IMR-90 (cell line): ENCODE measurements at regions not wholly inside any gene's neighbourhood (a gene's known extent, or its start where the extent isn't known, plus 50 kb on each side); places are given as distances from the start of the nearest gene placed in this dataset.

Source experiments
- ATAC-seq: fragments of 200-7000 bp; cut with Tn5 transposase; 2 replicates; pipeline ENCODE4 v1.9.1; 2020; ENCODE audit warnings: low read depth, mild to moderate bottlenecking, moderate library complexity
- BruUV-seq: library from RNA; stranded (reverse); fragments of 400-500 nt; replicated peaks from 2 replicates; lab custom pipeline; 2021; lab: Mats Ljungman, UMichigan
- CTCF ChIA-PET: fragments of 300-600 bp; formaldehyde crosslinking; extraction: SDS; loops from one replicate; lab custom pipeline; 2021; ENCODE audit warnings: antibody characterized with exemption; lab: Yijun Ruan, JAX
- POLR2A ChIA-PET: fragments of 300-600 bp; sonication (Branson Sonifier 250); formaldehyde crosslinking; loops from one replicate; lab custom pipeline; 2022; ENCODE audit warnings: antibody characterized with exemption; ENCODE audit not compliant: unreplicated experiment; lab: Charles Lee
- DNase-seq: peaks from one replicate; pipeline ENCODE4 v3.0.0; 2013
- H2AFZ ChIP-seq: replicated peaks from 2 replicates; pipeline ENCODE3; 2013; ENCODE audit warnings: low read length, mild to moderate bottlenecking; ENCODE audit not compliant: poor library complexity
- H2AK5ac ChIP-seq: 2 replicates; pipeline ENCODE4 v1.6.1; 2013; ENCODE audit warnings: low read depth, low read length, inconsistent platforms
- H2AK9ac ChIP-seq: replicated peaks from 2 replicates; pipeline ENCODE3; 2013; ENCODE audit warnings: mild to moderate bottlenecking, low read depth, low read length, moderate library complexity; ENCODE audit not compliant: poor library complexity
- H2BK120ac ChIP-seq: 2 replicates; pipeline ENCODE4 v1.6.1; 2013; ENCODE audit warnings: low read depth, low read length, inconsistent platforms
- H2BK15ac ChIP-seq: 3 replicates; pipeline ENCODE4 v1.6.1; 2013; ENCODE audit warnings: low read depth, low read length, inconsistent platforms
- H2BK20ac ChIP-seq: 2 replicates; pipeline ENCODE4 v1.6.1; 2013; ENCODE audit warnings: low read depth, mild to moderate bottlenecking, inconsistent platforms, low read length, moderate library complexity
- H2BK5ac ChIP-seq: 2 replicates; pipeline ENCODE4 v1.6.1; 2013; ENCODE audit warnings: mild to moderate bottlenecking, low read depth, low read length, inconsistent platforms; ENCODE audit not compliant: poor library complexity, severe bottlenecking
- H3K14ac ChIP-seq: replicated peaks from 2 replicates; pipeline ENCODE4 v1.6.1; 2013; ENCODE audit warnings: low read depth, low read length, inconsistent platforms
- H3K18ac ChIP-seq: 2 replicates; pipeline ENCODE4 v1.6.1; 2013; ENCODE audit warnings: low read depth, low read length, control low read depth
- H3K23ac ChIP-seq: 2 replicates; pipeline ENCODE4 v1.6.1; 2013; ENCODE audit warnings: low read depth, low read length, inconsistent platforms
- H3K27ac ChIP-seq: 2 replicates; pipeline ENCODE4 v1.5.1; 2013; ENCODE audit warnings: mild to moderate bottlenecking, control low read depth, low read length; ENCODE audit not compliant: insufficient read depth
- H3K27me3 ChIP-seq: 2 replicates; pipeline ENCODE4 v1.6.1; 2013; ENCODE audit warnings: low read length; ENCODE audit not compliant: control insufficient read depth, insufficient read depth
- H3K36me3 ChIP-seq: 2 replicates; pipeline ENCODE4 v1.6.1; 2013; ENCODE audit warnings: low read length, mixed read lengths; ENCODE audit not compliant: control insufficient read depth, insufficient read depth
- H3K4ac ChIP-seq: 2 replicates; pipeline ENCODE4 v1.6.1; 2013; ENCODE audit warnings: low read depth, low read length, inconsistent platforms
- H3K4me1 ChIP-seq: 2 replicates; pipeline ENCODE4 v1.6.1; 2013; ENCODE audit warnings: low read length, mixed read lengths; ENCODE audit not compliant: control insufficient read depth, insufficient read depth
- H3K4me2 ChIP-seq: 2 replicates; pipeline ENCODE4 v1.6.1; 2013; ENCODE audit warnings: low read depth, mild to moderate bottlenecking, control low read depth, low read length, moderate library complexity
- H3K4me3 ChIP-seq: 2 replicates; pipeline ENCODE4 v1.5.1; 2013; ENCODE audit warnings: low read depth, mild to moderate bottlenecking, control low read depth, low read length, moderate library complexity; ENCODE audit not compliant: insufficient read depth
- H3K56ac ChIP-seq: 2 replicates; pipeline ENCODE4 v1.6.1; 2013; ENCODE audit warnings: low read length, inconsistent platforms; ENCODE audit not compliant: insufficient read depth; ENCODE audit errors: extremely low read depth
- H3K79me1 ChIP-seq, 2 experiments: 2 replicates each; pipeline ENCODE4 v1.6.1; 2013; ENCODE audit warnings: low read length in 2 of 2, inconsistent platforms in 1 of 2, low read depth in 1 of 2
- H3K9ac ChIP-seq: 2 replicates; pipeline ENCODE4 v1.6.1; 2013; ENCODE audit warnings: low read depth, low read length, control low read depth
- H3K9me1 ChIP-seq: 2 replicates; pipeline ENCODE4 v1.6.1; 2013; ENCODE audit warnings: low read length, inconsistent platforms; ENCODE audit not compliant: insufficient read depth
- H3K9me3 ChIP-seq: 2 replicates; pipeline ENCODE4 v1.6.1; 2013; ENCODE audit warnings: low read length; ENCODE audit not compliant: control insufficient read depth, insufficient read depth
- H4K20me1 ChIP-seq: 2 replicates; pipeline ENCODE4 v1.6.1; 2013; ENCODE audit warnings: low read length, inconsistent platforms; ENCODE audit not compliant: insufficient read depth
- H4K5ac ChIP-seq: 2 replicates; pipeline ENCODE4 v1.6.1; 2013; ENCODE audit warnings: mild to moderate bottlenecking, low read depth, low read length, control low read depth
- H4K8ac ChIP-seq, 2 experiments: 2 replicates each; pipeline ENCODE4 v1.6.1; 2013; ENCODE audit warnings: low read depth in 2 of 2, low read length in 2 of 2, control low read depth in 1 of 2, inconsistent platforms in 1 of 2
- H4K91ac ChIP-seq: 2 replicates; pipeline ENCODE4 v1.6.1; 2013; ENCODE audit warnings: low read depth, low read length, inconsistent platforms; ENCODE audit not compliant: insufficient read depth
- BHLHE40 ChIP-seq: fragments of 150-350 bp; IDR thresholded peaks from 2 replicates; pipeline ENCODE4 v1.6.1; 2016; ENCODE audit warnings: mild to moderate bottlenecking, low read depth, low read length
- CEBPB ChIP-seq: IDR thresholded peaks from 2 replicates; pipeline ENCODE4 v1.6.1; 2012; ENCODE audit warnings: low read depth, low read length, improper control_type of control experiment
- CHD1 ChIP-seq: IDR thresholded peaks from 2 replicates; pipeline ENCODE4 v1.6.1; 2012; ENCODE audit warnings: low read depth, low read length, improper control_type of control experiment
- FOS ChIP-seq: fragments of 150-350 bp; IDR thresholded peaks from 2 replicates; pipeline ENCODE4 v1.6.1; 2016; ENCODE audit warnings: low read depth, low read length
- MAFK ChIP-seq: IDR thresholded peaks from 2 replicates; pipeline ENCODE4 v1.6.1; 2012; ENCODE audit warnings: low read depth, low read length, improper control_type of control experiment
- MAZ ChIP-seq: IDR thresholded peaks from 2 replicates; pipeline ENCODE4 v1.6.1; 2012; ENCODE audit warnings: low read depth, mild to moderate bottlenecking, low read length, improper control_type of control experiment, moderate library complexity, borderline replicate concordance
- MXI1 ChIP-seq: IDR thresholded peaks from 2 replicates; pipeline ENCODE4 v1.6.1; 2012; ENCODE audit warnings: low read depth, mild to moderate bottlenecking, low read length, moderate library complexity, borderline replicate concordance
- POLR2A ChIP-seq: IDR thresholded peaks from 2 replicates; pipeline ENCODE4 v1.6.1; 2012; ENCODE audit warnings: mild to moderate bottlenecking, low read depth, low read length
- RAD21 ChIP-seq: IDR thresholded peaks from 2 replicates; pipeline ENCODE4 v1.6.1; 2012; ENCODE audit warnings: low read length, improper control_type of control experiment
- RCOR1 ChIP-seq: IDR thresholded peaks from 2 replicates; pipeline ENCODE4 v1.6.1; 2012; ENCODE audit warnings: mild to moderate bottlenecking, low read length, improper control_type of control experiment; ENCODE audit not compliant: insufficient replicate concordance
- RFX5 ChIP-seq: IDR thresholded peaks from 2 replicates; pipeline ENCODE4 v1.8.0; 2012; ENCODE audit warnings: low read depth, mild to moderate bottlenecking, low read length, moderate library complexity
- SMC3 ChIP-seq: fragments of 150-350 bp; IDR thresholded peaks from 2 replicates; pipeline ENCODE4 v1.6.1; 2016; ENCODE audit warnings: low read depth, mild to moderate bottlenecking, antibody characterized with exemption, low read length, moderate library complexity
- WGBS, 2 experiments: methylation state at CpG; one replicate each; pipeline versions ENCODE4 v1.1.5 to v1.1.7; 2013; ENCODE audit warnings: missing lambda C conversion rate in 2 of 2; ENCODE audit not compliant: insufficient read length in 1 of 2; ENCODE audit errors: extremely low coverage in 2 of 2; 5-methylcytosine and 5-hydroxymethylcytosine counted together
- dilution Hi-C: fragments of 300-500 bp; cut with HindIII; formaldehyde crosslinking; loops from one replicate; pipeline ENCODE4 v1.14.3; 2018; ENCODE audit warnings: low sequenced_read_pairs; ENCODE audit not compliant: unreplicated experiment
- in situ Hi-C: fragments of 300-500 bp; cut with MboI; formaldehyde crosslinking; loops from 3 replicates; pipeline ENCODE4 v1.14.3; 2019; ENCODE audit warnings: low sequenced_read_pairs, inconsistent platforms, mixed read lengths
- intact Hi-C: fragments of 100-400 bp; cut with micrococcal nuclease; formaldehyde crosslinking; loops from 2 replicates; pipeline ENCODE4 v1.10.0; 2022
- TF ChIP-seq, protein P1 (sequence below): conservative IDR thresholded peaks from 2 replicates; pipeline ENCODE4 v1.5.1; 2012; ENCODE audit warnings: mild to moderate bottlenecking, low read depth, low read length, improper control_type of control experiment
- TF ChIP-seq, protein P2 (sequence below): fragments of 150-350 bp; IDR thresholded peaks from 2 replicates; pipeline ENCODE4 v1.6.1; 2017; ENCODE audit warnings: mild to moderate bottlenecking, antibody characterized with exemption, low read length, low read depth

DNA sequence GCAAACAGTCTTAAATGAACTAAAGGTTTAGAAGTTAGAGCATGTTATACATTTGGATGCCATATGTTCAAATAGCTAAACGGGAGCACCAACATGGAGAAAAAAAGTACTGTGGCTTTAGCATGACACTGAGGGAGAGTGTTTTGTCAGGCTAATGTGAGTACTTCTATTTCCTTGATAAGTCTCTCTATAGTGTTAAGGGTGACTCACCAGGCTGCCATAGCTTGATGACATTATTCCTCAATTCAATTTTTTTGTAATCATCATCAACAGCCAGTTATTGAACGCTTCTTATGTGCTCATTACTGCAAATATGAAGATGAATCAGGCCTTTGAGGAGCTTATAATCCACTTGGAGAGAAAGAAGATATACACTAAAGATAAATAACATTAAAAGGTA, 211.4 kb upstream of the GPR101 start:
- Histone ChIP-seq H3K9ac (no peak overlapping the region), H3K14ac (no peak overlapping the region), H4K20me1 (no peaks in the 10 kb centered on the region), H3K56ac (no peak overlapping the region), H3K18ac (no peak overlapping the region), H2BK5ac (no peak overlapping the region), H2AK9ac (no peak overlapping the region), H3K36me3 (no peaks in the 10 kb centered on the region), H4K8ac (no peak overlapping the region), H2AFZ (no peak overlapping the region), H2BK120ac (no peak overlapping the region), H3K4ac (no peak overlapping the region), H3K23ac (no peak overlapping the region), H3K79me1 (no peaks in the 10 kb centered on the region), H4K5ac (no peak overlapping the region), H2AK5ac (no peak overlapping the region), H3K4me3 (no peak overlapping the region), H3K4me1 (no peaks in the 10 kb centered on the region), H3K9me3 (no peaks in the 10 kb centered on the region), H3K4me2 (no peak overlapping the region), H3K27me3 (no peaks in the 10 kb centered on the region), H2BK15ac (no peak overlapping the region), H2BK20ac (no peak overlapping the region), H3K9me1 (no peaks in the 10 kb centered on the region), H4K91ac (no peak overlapping the region), H3K27ac (no peak overlapping the region)
- ATAC-seq (no peak), DNase-seq (no peak)
- WGBS, 2 experiments = no CpG with 5 or more reads among the region's 2 CpGs
- in situ Hi-C loops (no loop called here), dilution Hi-C loops (no loop called here), intact Hi-C loops (no loop called here)
- no peak for TF ChIP-seq FOS
- no peak for TF ChIP-seq RAD21
- TF ChIP-seq, protein P1, sequence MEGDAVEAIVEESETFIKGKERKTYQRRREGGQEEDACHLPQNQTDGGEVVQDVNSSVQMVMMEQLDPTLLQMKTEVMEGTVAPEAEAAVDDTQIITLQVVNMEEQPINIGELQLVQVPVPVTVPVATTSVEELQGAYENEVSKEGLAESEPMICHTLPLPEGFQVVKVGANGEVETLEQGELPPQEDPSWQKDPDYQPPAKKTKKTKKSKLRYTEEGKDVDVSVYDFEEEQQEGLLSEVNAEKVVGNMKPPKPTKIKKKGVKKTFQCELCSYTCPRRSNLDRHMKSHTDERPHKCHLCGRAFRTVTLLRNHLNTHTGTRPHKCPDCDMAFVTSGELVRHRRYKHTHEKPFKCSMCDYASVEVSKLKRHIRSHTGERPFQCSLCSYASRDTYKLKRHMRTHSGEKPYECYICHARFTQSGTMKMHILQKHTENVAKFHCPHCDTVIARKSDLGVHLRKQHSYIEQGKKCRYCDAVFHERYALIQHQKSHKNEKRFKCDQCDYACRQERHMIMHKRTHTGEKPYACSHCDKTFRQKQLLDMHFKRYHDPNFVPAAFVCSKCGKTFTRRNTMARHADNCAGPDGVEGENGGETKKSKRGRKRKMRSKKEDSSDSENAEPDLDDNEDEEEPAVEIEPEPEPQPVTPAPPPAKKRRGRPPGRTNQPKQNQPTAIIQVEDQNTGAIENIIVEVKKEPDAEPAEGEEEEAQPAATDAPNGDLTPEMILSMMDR = no peak
- TF ChIP-seq MXI1 = no peak
- TF ChIP-seq SMC3 = no peak
- TF ChIP-seq POLR2A = no peak
- TF ChIP-seq MAZ = no peak
- TF ChIP-seq BHLHE40 = no peak
- no peak for TF ChIP-seq CHD1
- no peak for TF ChIP-seq CEBPB
- TF ChIP-seq RCOR1 = no peak
- no peak for TF ChIP-seq MAFK
- no peak for TF ChIP-seq RFX5
- TF ChIP-seq, protein P2, sequence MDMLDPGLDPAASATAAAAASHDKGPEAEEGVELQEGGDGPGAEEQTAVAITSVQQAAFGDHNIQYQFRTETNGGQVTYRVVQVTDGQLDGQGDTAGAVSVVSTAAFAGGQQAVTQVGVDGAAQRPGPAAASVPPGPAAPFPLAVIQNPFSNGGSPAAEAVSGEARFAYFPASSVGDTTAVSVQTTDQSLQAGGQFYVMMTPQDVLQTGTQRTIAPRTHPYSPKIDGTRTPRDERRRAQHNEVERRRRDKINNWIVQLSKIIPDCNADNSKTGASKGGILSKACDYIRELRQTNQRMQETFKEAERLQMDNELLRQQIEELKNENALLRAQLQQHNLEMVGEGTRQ = no peak
- CTCF ChIA-PET = no interaction called here
- no TSS peak for BruUV-seq
- POLR2A ChIA-PET = no interaction called here
